ENCODE measurements at regions not wholly inside any gene's neighbourhood (a gene's known extent, or its start where the extent isn't known, plus 50 kb on each side); places are given as distances from the start of the nearest gene placed in this dataset.

DNA sequence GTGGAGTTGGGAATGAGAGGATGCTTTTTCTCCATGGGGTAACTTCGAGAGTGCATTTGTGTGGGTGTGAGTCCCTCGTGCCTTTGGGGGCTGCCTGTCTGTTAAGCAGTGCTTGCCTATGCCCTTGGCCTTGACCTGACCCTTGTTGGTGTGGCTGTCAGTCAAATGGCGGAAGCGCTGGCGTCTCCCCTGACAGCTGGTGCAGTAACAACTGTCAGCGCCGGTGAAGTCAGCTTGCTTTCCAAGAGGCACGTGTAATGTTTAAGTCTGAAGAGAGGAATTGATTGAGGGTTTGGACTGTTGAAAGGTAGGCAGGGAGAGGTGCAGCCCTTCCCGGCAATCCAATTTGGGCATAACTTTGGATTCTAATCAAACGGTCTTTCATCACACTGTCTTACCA, 211.3 kb downstream of the AACS start:
- no peak overlapping the region for H3K27ac ChIP-seq (ENCODE audit: low read depth in 1 of 2, low read length in 1 of 2)
- peaks cover 0 to 9% of the 10 kb centered on the region in 2 donors for H3K27me3 ChIP-seq (ENCODE audit: control insufficient read depth in 2 of 2, insufficient read depth in 1 of 2, low read length in 1 of 2)
- H3K9me3 ChIP-seq (ENCODE audit: control insufficient read depth in 2 of 2, insufficient read depth in 1 of 2, low read length in 1 of 2) = no peaks in the 10 kb centered on the region
- WGBS = 88% methylated on average over 10 of the region's 10 CpGs
- no peak for DNase-seq (ENCODE audit: low read depth in 6 of 9, low spot score in 9 of 9)
- no peak overlapping the region for H3K4me3 ChIP-seq (ENCODE audit: low read length in 2 of 2)
- no peaks in the 10 kb centered on the region for H3K36me3 ChIP-seq (ENCODE audit: control insufficient read depth in 2 of 2, insufficient read depth in 2 of 2, low read length in 1 of 2)
- no peaks in the 10 kb centered on the region for H3K4me1 ChIP-seq (ENCODE audit: control insufficient read depth in 2 of 2, insufficient read depth in 2 of 2, low read length in 2 of 2)

GRCh38 chr12:125280482-125281377, 215.5 kb downstream of the AACS start:
- Histone ChIP-seq H3K4me1 (ENCODE audit: control insufficient read depth in 2 of 2, insufficient read depth in 2 of 2, low read length in 2 of 2) (no peaks in the 10 kb centered on the region), H3K4me3 (ENCODE audit: low read length in 2 of 2) (no peak overlapping the region), H3K9me3 (ENCODE audit: control insufficient read depth in 2 of 2, insufficient read depth in 1 of 2, low read length in 1 of 2) (no peaks in the 10 kb centered on the region), H3K36me3 (ENCODE audit: control insufficient read depth in 2 of 2, insufficient read depth in 2 of 2, low read length in 1 of 2) (no peaks in the 10 kb centered on the region), H3K27me3 (ENCODE audit: control insufficient read depth in 2 of 2, insufficient read depth in 1 of 2, low read length in 1 of 2) (peaks cover 0 to 9% of the 10 kb centered on the region in 2 donors), H3K27ac (ENCODE audit: low read depth in 1 of 2, low read length in 1 of 2) (no peak overlapping the region)
- no peak for DNase-seq (ENCODE audit: low read depth in 6 of 9, low spot score in 9 of 9)
- WGBS = 18% methylated on average over 20 of the region's 20 CpGs

DNA sequence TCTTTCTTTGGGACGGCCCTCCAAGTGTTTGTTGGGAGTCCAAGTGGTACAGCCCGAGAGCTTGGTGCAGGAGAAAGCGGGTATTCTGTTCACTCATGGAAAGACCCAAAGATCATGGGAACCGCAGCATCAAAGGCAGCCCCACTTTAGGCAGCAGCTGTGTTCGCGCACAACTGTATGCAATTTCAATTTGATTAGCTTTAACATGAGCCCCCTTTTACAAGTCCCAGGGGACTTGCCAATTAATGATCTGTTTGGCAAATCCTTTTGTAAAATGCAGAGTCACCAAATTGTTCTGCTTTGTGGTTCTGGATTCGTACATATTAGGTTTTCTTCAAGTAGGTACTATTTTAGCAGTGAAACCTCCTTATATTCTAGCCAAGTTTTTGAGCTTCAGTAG, 217.7 kb downstream of the AACS start:
- no peak overlapping the region for H3K4me3 ChIP-seq (ENCODE audit: low read length in 2 of 2)
- H3K4me1 ChIP-seq (ENCODE audit: control insufficient read depth in 2 of 2, insufficient read depth in 2 of 2, low read length in 2 of 2) = no peaks in the 10 kb centered on the region
- H3K27ac ChIP-seq (ENCODE audit: low read depth in 1 of 2, low read length in 1 of 2) = no peak overlapping the region
- no peak for DNase-seq (ENCODE audit: low read depth in 6 of 9, low spot score in 9 of 9)
- H3K27me3 ChIP-seq (ENCODE audit: control insufficient read depth in 2 of 2, insufficient read depth in 1 of 2, low read length in 1 of 2) = peaks cover 0 to 9% of the 10 kb centered on the region in 2 donors
- no peaks in the 10 kb centered on the region for H3K36me3 ChIP-seq (ENCODE audit: control insufficient read depth in 2 of 2, insufficient read depth in 2 of 2, low read length in 1 of 2)
- H3K9me3 ChIP-seq (ENCODE audit: control insufficient read depth in 2 of 2, insufficient read depth in 1 of 2, low read length in 1 of 2) = no peaks in the 10 kb centered on the region
- 94% methylated on average over 7 of the region's 7 CpGs for WGBS

DNA sequence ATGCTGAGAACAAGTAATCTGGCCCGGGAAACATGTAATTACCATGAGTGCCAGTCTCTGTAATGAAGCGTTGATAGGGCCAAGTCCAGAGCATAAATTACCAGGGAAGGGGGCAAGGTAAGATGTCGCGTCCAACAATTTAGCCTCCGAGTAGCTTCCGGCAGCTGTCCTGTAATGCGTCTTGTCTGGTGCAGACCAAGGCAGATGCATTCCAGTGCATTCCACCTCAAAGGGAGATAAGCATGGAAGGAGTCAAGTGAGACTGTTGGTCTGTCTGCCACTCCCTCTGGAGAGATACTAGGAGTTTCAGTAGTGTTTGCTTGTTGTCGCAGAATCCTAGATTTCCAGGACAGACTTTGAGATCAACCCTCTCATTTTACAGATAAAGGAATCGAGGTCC, 218.3 kb downstream of the AACS start:
- H3K4me3 ChIP-seq (ENCODE audit: low read length in 2 of 2) = no peak overlapping the region
- no peak for DNase-seq (ENCODE audit: low read depth in 6 of 9, low spot score in 9 of 9)
- H3K9me3 ChIP-seq (ENCODE audit: control insufficient read depth in 2 of 2, insufficient read depth in 1 of 2, low read length in 1 of 2) = no peaks in the 10 kb centered on the region
- 88% methylated on average over 9 of the region's 9 CpGs for WGBS
- no peak overlapping the region for H3K27ac ChIP-seq (ENCODE audit: low read depth in 1 of 2, low read length in 1 of 2)
- no peaks in the 10 kb centered on the region for H3K36me3 ChIP-seq (ENCODE audit: control insufficient read depth in 2 of 2, insufficient read depth in 2 of 2, low read length in 1 of 2)
- peaks cover 0 to 9% of the 10 kb centered on the region in 2 donors for H3K27me3 ChIP-seq (ENCODE audit: control insufficient read depth in 2 of 2, insufficient read depth in 1 of 2, low read length in 1 of 2)
- no peaks in the 10 kb centered on the region for H3K4me1 ChIP-seq (ENCODE audit: control insufficient read depth in 2 of 2, insufficient read depth in 2 of 2, low read length in 2 of 2)

GRCh38 chr12:125284087-125284486, 218.9 kb downstream of the AACS start:
- Histone ChIP-seq H3K27me3 (ENCODE audit: control insufficient read depth in 2 of 2, insufficient read depth in 1 of 2, low read length in 1 of 2) (peaks cover 0 to 9% of the 10 kb centered on the region in 2 donors), H3K4me3 (ENCODE audit: low read length in 2 of 2) (no peak overlapping the region), H3K4me1 (ENCODE audit: control insufficient read depth in 2 of 2, insufficient read depth in 2 of 2, low read length in 2 of 2) (no peaks in the 10 kb centered on the region), H3K9me3 (ENCODE audit: control insufficient read depth in 2 of 2, insufficient read depth in 1 of 2, low read length in 1 of 2) (no peaks in the 10 kb centered on the region), H3K27ac (ENCODE audit: low read depth in 1 of 2, low read length in 1 of 2) (no peak overlapping the region), H3K36me3 (ENCODE audit: control insufficient read depth in 2 of 2, insufficient read depth in 2 of 2, low read length in 1 of 2) (no peaks in the 10 kb centered on the region)
- WGBS = 90% methylated on average over 5 of the region's 5 CpGs
- DNase-seq (ENCODE audit: low read depth in 6 of 9, low spot score in 9 of 9) = no peak

GRCh38 chr12:125284945-125285685, 219.9 kb downstream of the AACS start:
- Histone ChIP-seq H3K9me3 (ENCODE audit: control insufficient read depth in 2 of 2, insufficient read depth in 1 of 2, low read length in 1 of 2) (no peaks in the 10 kb centered on the region), H3K4me1 (ENCODE audit: control insufficient read depth in 2 of 2, insufficient read depth in 2 of 2, low read length in 2 of 2) (no peaks in the 10 kb centered on the region), H3K4me3 (ENCODE audit: low read length in 2 of 2) (no peak overlapping the region), H3K27me3 (ENCODE audit: control insufficient read depth in 2 of 2, insufficient read depth in 1 of 2, low read length in 1 of 2) (peaks cover 0 to 9% of the 10 kb centered on the region in 2 donors), H3K36me3 (ENCODE audit: control insufficient read depth in 2 of 2, insufficient read depth in 2 of 2, low read length in 1 of 2) (no peaks in the 10 kb centered on the region), H3K27ac (ENCODE audit: low read depth in 1 of 2, low read length in 1 of 2) (no peak overlapping the region)
- no peak for DNase-seq (ENCODE audit: low read depth in 6 of 9, low spot score in 9 of 9)
- 87% methylated on average over 7 of the region's 7 CpGs for WGBS

DNA sequence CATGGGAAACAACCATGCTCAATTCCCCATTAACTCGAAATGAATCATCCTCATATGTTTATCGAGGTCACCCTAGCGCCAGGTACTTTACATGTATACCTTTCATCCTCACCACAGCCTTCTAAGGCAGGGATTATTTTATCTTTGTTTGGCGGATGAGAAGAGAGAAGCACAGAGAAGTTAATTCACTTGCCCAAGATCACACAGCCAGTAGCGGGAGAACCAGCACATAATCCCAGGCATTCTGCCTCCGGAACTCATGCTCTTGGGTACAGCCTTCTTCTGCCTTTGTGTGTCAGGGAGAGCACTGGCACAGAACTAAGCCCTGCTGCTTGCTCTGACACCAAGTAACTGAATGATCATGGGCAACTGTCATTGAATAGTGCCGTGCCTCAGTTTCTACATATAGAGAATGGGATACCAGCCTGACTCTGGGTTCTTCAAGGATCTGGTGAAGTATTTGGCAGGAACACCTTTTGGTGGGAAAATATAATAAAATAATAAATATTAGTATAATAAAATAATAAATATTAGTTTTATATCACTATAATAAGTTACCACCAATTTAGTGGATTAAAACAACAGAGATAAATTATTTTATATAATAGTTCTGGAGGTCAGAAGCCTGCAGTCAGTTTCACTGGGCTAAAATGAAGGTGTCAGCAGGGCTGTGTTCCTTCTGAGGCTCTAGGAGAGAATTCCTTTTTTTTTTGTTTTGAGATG, 220.9 kb downstream of the AACS start:
- 96% methylated on average over 7 of the region's 7 CpGs for WGBS
- Histone ChIP-seq H3K27me3 (ENCODE audit: control insufficient read depth in 2 of 2, insufficient read depth in 1 of 2, low read length in 1 of 2) (peaks cover 0 to under 1% of the 10 kb centered on the region in 2 donors), H3K9me3 (ENCODE audit: control insufficient read depth in 2 of 2, insufficient read depth in 1 of 2, low read length in 1 of 2) (no peaks in the 10 kb centered on the region), H3K36me3 (ENCODE audit: control insufficient read depth in 2 of 2, insufficient read depth in 2 of 2, low read length in 1 of 2) (no peaks in the 10 kb centered on the region), H3K27ac (ENCODE audit: low read depth in 1 of 2, low read length in 1 of 2) (no peak overlapping the region), H3K4me3 (ENCODE audit: low read length in 2 of 2) (no peak overlapping the region), H3K4me1 (ENCODE audit: control insufficient read depth in 2 of 2, insufficient read depth in 2 of 2, low read length in 2 of 2) (no peaks in the 10 kb centered on the region)
- DNase-seq (ENCODE audit: low read depth in 6 of 9, low spot score in 9 of 9) = no peak

DNA sequence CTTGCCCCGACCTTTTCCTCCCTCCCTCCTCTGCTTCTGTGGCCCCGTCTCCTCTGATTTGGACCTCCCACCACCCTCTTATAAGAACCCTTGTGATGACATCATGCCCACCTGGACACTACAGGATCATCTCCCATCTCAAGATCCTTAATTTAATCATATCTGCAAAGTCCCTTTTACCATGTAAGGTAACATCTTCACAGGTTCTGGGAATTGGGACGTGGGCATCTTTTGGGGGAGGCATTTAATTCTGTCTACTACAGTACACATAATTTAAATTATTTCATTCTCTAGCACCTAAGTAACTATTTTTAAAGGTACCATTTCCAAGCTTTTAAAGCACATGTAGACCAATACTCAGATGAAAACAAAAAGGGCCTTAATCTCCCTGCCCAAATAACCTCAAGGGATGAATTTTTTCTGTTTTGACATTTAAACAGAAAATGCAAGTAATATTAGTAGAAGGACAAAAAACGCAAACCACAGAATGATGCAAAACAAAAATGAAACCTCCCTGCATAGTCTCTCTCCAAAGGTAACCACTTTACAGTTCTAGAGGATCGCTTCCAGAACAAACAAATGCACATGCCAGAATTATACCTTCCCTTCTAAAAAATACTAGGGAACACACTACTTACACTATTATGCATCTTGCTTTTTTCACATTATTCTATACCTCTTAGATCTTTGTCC, 222.1 kb downstream of the AACS start:
- WGBS = 86% methylated on average over 5 of the region's 5 CpGs
- H3K4me3 ChIP-seq (ENCODE audit: low read length in 2 of 2) = no peak overlapping the region

More for the DNA sequence above, 222.1 kb downstream of the AACS start:
- Histone ChIP-seq H3K27me3 (ENCODE audit: control insufficient read depth in 2 of 2, insufficient read depth in 1 of 2, low read length in 1 of 2) (no peaks in the 10 kb centered on the region), H3K9me3 (ENCODE audit: control insufficient read depth in 2 of 2, insufficient read depth in 1 of 2, low read length in 1 of 2) (no peaks in the 10 kb centered on the region), H3K27ac (ENCODE audit: low read depth in 1 of 2, low read length in 1 of 2) (no peak overlapping the region), H3K36me3 (ENCODE audit: control insufficient read depth in 2 of 2, insufficient read depth in 2 of 2, low read length in 1 of 2) (no peaks in the 10 kb centered on the region), H3K4me1 (ENCODE audit: control insufficient read depth in 2 of 2, insufficient read depth in 2 of 2, low read length in 2 of 2) (no peaks in the 10 kb centered on the region)
- no peak for DNase-seq (ENCODE audit: low read depth in 6 of 9, low spot score in 9 of 9)
